Sigmoid colon (tissue), 6 donors: ENCODE measurements at regions not wholly inside any gene's neighbourhood (a gene's known extent, or its start where the extent isn't known, plus 50 kb on each side); places are given as distances from the start of the nearest gene placed in this dataset.
A peak's percentile ranks its signal among the peaks of the same experiment; 100 is the strongest.

Source experiments
- DNase-seq: peaks from one replicate; pipeline ENCODE4 v3.0.0-alpha.2; 2019
- H3K27ac ChIP-seq, 4 donors: fragments of 200-600 bp; sonication (generic); one replicate each; pipeline ENCODE4 v1.5.1; 2016 to 2019; ENCODE audit warnings: mild to moderate bottlenecking in 1 of 4
- H3K27me3 ChIP-seq, 3 donors: fragments of 200-600 bp; sonication (generic); one replicate each; pipeline ENCODE4 v1.5.1; 2019; ENCODE audit warnings: mild to moderate bottlenecking in 1 of 3
- H3K36me3 ChIP-seq, 4 donors: fragments of 200-600 bp; sonication (generic); one replicate each; pipeline ENCODE4 v1.5.1; 2016 to 2019
- H3K4me1 ChIP-seq, 4 donors: fragments of 200-600 bp; sonication (generic); one replicate each; pipeline ENCODE4 v1.5.1; 2017 to 2019
- H3K4me3 ChIP-seq, 4 donors: fragments of 200-600 bp; sonication (generic); one replicate each; pipeline ENCODE4 v1.5.1; 2017 to 2019; ENCODE audit warnings: mild to moderate bottlenecking in 2 of 4, moderate library complexity in 1 of 4
- H3K9me3 ChIP-seq, 4 donors: fragments of 200-600 bp in 3 of 4; sonication (generic) in 3 of 4; one replicate each; pipeline versions ENCODE4 v1.5.1 to v1.6.1; 2013 to 2019
- EP300 ChIP-seq, 4 donors: sonication (generic); formaldehyde crosslinking; IDR thresholded peaks; one replicate each; pipeline ENCODE4 v1.6.1; 2017; ENCODE audit warnings: antibody characterized with exemption in 4 of 4
- POLR2A ChIP-seq, 2 donors: fragments of 450-650 bp; IDR thresholded peaks; one replicate each; pipeline ENCODE4 v1.6.1; 2016; ENCODE audit warnings: antibody characterized with exemption in 2 of 2, mild to moderate bottlenecking in 2 of 2, moderate library complexity in 2 of 2
- POLR2AphosphoS5 ChIP-seq, 4 donors: sonication (generic); formaldehyde crosslinking; IDR thresholded peaks; one replicate each; pipeline ENCODE4 v1.6.1; 2017; ENCODE audit warnings: antibody characterized with exemption in 4 of 4
- WGBS, 2 donors: extraction: QIAGEN DNeasy Blood & Tissue Kit; methylation state at CpG; one replicate each; pipeline ENCODE4 v1.1.7; 2013; 5-methylcytosine and 5-hydroxymethylcytosine counted together
- intact Hi-C: fragments of 100-400 bp; cut with DNase I; formaldehyde crosslinking; loops from one replicate; pipeline ENCODE4 v1.15.1; 2023
- TF ChIP-seq, protein P1 (sequence below), 4 experiments: fragments of 450-650 bp in 3 of 4; fragments of 200-600 bp in 1 of 4; IDR thresholded peaks; one replicate each; pipeline ENCODE4 v1.5.1; 2016 to 2019; ENCODE audit warnings: antibody characterized with exemption in 4 of 4, mild to moderate bottlenecking in 3 of 4, moderate library complexity in 2 of 4
- donor health status: healthy with polysubstance abuse.
- donor health status: healthy.

DNA sequence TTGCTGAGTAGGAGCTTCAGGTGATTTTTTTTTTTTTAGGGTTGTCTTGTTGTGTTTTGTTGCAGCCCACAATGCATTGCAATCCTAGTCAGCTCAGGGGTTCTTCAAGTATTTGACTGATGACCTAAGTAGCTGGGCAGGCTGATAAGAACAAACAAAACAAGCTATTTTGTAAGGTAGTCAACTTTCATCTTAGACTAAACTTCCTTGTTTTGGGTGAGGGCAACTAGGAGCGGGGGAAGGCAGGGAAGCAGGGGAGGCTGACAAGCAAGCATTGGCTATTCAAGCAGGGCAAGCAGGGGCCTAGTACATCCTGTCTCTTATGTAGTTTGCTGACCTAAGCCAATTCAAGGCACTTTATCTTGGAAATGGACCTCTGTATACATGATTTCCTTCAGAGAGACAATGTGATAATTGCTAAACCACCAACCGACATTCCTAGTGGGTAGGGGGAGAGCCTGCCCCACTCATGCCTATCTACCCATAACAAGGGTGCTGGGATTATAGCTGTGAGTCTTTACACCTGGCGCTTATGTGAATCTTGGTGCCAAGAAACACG lies 163.3 kb upstream of the PRKCQ start:
- no peaks in the 10 kb centered on the region for H3K36me3 ChIP-seq
- no peak for TF ChIP-seq EP300 (IDR thresholded peaks at IDR 0.05)
- TF ChIP-seq POLR2AphosphoS5 (IDR thresholded peaks at IDR 0.05): no peak
- no peak for TF ChIP-seq POLR2A (IDR thresholded peaks at IDR 0.05)
- TF ChIP-seq, protein P1, sequence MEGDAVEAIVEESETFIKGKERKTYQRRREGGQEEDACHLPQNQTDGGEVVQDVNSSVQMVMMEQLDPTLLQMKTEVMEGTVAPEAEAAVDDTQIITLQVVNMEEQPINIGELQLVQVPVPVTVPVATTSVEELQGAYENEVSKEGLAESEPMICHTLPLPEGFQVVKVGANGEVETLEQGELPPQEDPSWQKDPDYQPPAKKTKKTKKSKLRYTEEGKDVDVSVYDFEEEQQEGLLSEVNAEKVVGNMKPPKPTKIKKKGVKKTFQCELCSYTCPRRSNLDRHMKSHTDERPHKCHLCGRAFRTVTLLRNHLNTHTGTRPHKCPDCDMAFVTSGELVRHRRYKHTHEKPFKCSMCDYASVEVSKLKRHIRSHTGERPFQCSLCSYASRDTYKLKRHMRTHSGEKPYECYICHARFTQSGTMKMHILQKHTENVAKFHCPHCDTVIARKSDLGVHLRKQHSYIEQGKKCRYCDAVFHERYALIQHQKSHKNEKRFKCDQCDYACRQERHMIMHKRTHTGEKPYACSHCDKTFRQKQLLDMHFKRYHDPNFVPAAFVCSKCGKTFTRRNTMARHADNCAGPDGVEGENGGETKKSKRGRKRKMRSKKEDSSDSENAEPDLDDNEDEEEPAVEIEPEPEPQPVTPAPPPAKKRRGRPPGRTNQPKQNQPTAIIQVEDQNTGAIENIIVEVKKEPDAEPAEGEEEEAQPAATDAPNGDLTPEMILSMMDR (IDR thresholded peaks at IDR 0.05): no peak
- DNase-seq: no peak
- no peaks in the 10 kb centered on the region for H3K27me3 ChIP-seq
- no peak overlapping the region for H3K4me3 ChIP-seq
- peaks cover 0 to 12% (median 5%) of the 10 kb centered on the region in 4 donors for H3K4me1 ChIP-seq
- WGBS, 2 donors: 80 to 84% methylated on average over 4 of the region's 4 CpGs
- no peak overlapping the region for H3K27ac ChIP-seq
- intact Hi-C loops: no loop called here
- H3K9me3 ChIP-seq: no peaks in the 10 kb centered on the region

DNA sequence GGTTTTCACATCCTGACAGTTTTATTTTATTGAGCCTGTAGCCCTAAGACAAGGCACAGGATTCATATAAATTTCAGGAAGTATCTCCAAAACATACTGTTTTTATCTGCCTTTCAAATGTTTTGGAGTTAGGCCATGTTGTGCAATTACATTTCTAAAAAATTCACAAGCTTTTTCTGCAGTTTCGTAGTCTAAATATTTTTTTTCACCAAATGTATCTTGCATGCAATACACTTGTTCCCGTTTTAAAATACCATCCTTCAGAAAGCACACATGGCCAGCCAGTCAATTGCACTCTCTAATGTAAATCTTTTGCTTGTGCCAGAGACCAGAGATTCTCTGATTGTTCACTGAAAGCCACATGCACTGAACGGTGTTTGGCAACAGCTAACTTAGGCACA lies 161.5 kb upstream of the PRKCQ start:
- Histone ChIP-seq H3K36me3 (no peaks in the 10 kb centered on the region), H3K27ac (no peak overlapping the region), H3K4me1 (peaks cover 0 to 24% (median 15%) of the 10 kb centered on the region in 4 donors), H3K4me3 (no peak overlapping the region), H3K27me3 (no peaks in the 10 kb centered on the region), H3K9me3 (no peaks in the 10 kb centered on the region)
- no peak for TF ChIP-seq POLR2AphosphoS5 (IDR thresholded peaks at IDR 0.05)
- TF ChIP-seq POLR2A (IDR thresholded peaks at IDR 0.05): no peak
- TF ChIP-seq EP300 (IDR thresholded peaks at IDR 0.05): no peak
- TF ChIP-seq, protein P1 (IDR thresholded peaks at IDR 0.05): no peak
- no peak for DNase-seq
- intact Hi-C loops: no loop called here
- 29 to 49% methylated on average over 3 of the region's 3 CpGs for WGBS, 2 donors

DNA sequence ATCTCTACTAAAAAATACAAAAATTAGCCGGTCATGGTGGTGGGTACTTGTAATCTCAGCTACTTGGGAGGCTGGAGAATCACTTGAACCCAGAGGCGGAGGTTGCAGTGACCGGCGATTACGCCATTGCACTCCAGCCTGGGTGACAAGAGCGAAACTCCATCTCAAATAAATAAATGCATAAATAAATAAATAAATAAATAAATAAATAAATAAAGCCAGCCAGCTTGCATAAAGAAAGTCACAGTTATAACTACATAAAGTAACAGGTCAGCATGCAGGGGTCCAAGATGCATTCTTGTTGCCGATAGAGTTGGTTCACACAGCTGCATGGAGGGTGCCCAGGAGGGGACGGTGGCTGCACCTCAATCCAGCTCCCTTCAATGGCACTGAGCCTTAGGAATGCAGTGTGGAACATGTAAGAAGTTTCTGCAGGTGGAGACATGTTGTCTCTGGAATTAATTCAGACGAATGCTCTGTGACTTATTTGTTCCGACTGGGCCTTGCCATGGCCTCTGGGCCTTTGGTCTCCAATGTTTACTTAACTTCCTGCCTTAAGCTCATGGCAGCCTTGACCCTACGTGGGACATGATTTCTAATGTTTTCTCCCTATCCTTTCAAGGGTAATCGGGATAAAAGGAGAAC lies 159.6 kb upstream of the PRKCQ start:
- Histone ChIP-seq H3K27me3 (peaks cover 0 to 16% (median 0%) of the 10 kb centered on the region in 3 donors), H3K9me3 (no peaks in the 10 kb centered on the region), H3K4me3 (no peak overlapping the region), H3K27ac (no peak overlapping the region), H3K36me3 (no peaks in the 10 kb centered on the region), H3K4me1 (peaks cover 0 to 24% (median 15%) of the 10 kb centered on the region in 4 donors)
- intact Hi-C loops: no loop called here
- no peak for DNase-seq
- WGBS, 2 donors: 77 to 80% methylated on average over 12 of the region's 12 CpGs
- TF ChIP-seq POLR2AphosphoS5 (IDR thresholded peaks at IDR 0.05) (no peak), POLR2A (IDR thresholded peaks at IDR 0.05) (no peak), EP300 (IDR thresholded peaks at IDR 0.05) (no peak)
- TF ChIP-seq, protein P1 (IDR thresholded peaks at IDR 0.05): no peak

DNA sequence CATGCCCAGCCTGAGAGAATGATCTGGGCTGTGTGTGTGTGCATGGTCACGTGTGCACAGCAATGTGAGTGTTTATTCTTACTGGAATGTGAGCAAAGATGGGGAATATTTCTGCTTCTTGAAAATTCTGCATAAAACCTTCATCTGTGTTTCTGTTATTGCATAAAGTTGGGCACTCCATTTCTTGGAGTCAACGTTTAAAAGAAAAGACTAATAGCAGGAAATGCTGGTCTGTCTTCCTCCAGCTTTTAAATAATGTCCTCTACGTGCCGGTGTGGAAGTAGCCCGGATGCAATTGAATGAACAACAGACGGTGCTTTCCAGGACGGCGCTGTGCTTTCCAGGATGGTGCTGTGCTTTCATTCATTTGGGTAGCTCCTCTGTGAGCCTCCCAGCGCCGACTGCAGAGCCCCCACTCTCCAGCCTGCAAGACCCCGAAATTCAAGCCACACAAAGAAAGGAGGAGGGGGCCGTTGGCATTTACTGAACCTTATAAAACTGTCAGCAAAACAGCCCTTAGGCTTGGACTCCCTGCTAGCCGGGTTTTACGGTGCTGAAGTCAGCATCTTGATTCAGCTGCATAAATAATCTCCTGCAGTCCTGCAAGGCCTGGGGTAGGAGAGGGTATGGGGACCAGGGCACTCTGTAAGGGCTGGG lies 158.2 kb upstream of the PRKCQ start:
- no peak for DNase-seq
- Histone ChIP-seq H3K4me1 (peaks cover 0 to 24% (median 15%) of the 10 kb centered on the region in 4 donors), H3K36me3 (no peaks in the 10 kb centered on the region), H3K4me3 (no peak overlapping the region), H3K27me3 (peaks cover 0 to 19% (median 0%) of the 10 kb centered on the region in 3 donors), H3K27ac (peak overlapping the region in 1 of 4 donors; percentile 37), H3K9me3 (no peaks in the 10 kb centered on the region)
- WGBS, 2 donors: 13 to 17% methylated on average over 14 of the region's 14 CpGs
- TF ChIP-seq, protein P1 (IDR thresholded peaks at IDR 0.05): no peak
- peak in 1 of 4 donors; percentile 4 for TF ChIP-seq POLR2AphosphoS5 (IDR thresholded peaks at IDR 0.05)
- intact Hi-C loops: no loop called here
